SK-N-SH (cell line): ENCODE measurements at regions not wholly inside any gene's neighbourhood (a gene's known extent, or its start where the extent isn't known, plus 50 kb on each side); places are given as distances from the start of the nearest gene placed in this dataset.

Source experiments
- CTCF ChIP-seq: fragments of 200-600 bp; sonication (generic); IDR thresholded peaks from 2 replicates; pipeline ENCODE4 v1.6.1; 2017; ENCODE audit warnings: antibody characterized with exemption, mild to moderate bottlenecking, moderate library complexity
- ELF1 ChIP-seq: IDR thresholded peaks from 2 replicates; pipeline ENCODE4 v1.4.0; 2012
- EP300 ChIP-seq, 2 experiments: IDR thresholded peaks; 2 replicates each; pipeline versions ENCODE4 v1.4.0 to v1.6.1; 2012; ENCODE audit warnings: borderline replicate concordance in 1 of 2, low read depth in 1 of 2, low read length in 1 of 2
- EZH2phosphoT487 ChIP-seq: fragments of 200-600 bp; sonication (generic); IDR thresholded peaks from 2 replicates; pipeline ENCODE4 v1.6.1; 2017; ENCODE audit warnings: low read depth, mixed run types, mild to moderate bottlenecking, antibody characterized with exemption, moderate library complexity, borderline replicate concordance
- FOXM1 ChIP-seq: IDR thresholded peaks from 2 replicates; pipeline ENCODE4 v1.4.0; 2012; ENCODE audit warnings: low read depth, mild to moderate bottlenecking
- MAX ChIP-seq: IDR thresholded peaks from 2 replicates; pipeline ENCODE4 v1.4.0; 2012; ENCODE audit warnings: low read depth
- MXI1 ChIP-seq: IDR thresholded peaks from 2 replicates; pipeline ENCODE4 v1.6.1; 2012; ENCODE audit warnings: mild to moderate bottlenecking, low read depth, low read length, improper control_type of control experiment
- POLR2AphosphoS5 ChIP-seq: IDR thresholded peaks from 2 replicates; pipeline ENCODE4 v1.6.1; 2012; ENCODE audit warnings: low read depth, low read length
- REST ChIP-seq: IDR thresholded peaks from 2 replicates; pipeline ENCODE4 v1.6.1; 2012; ENCODE audit warnings: mild to moderate bottlenecking, low read depth, low read length, moderate library complexity
- SIN3A ChIP-seq: IDR thresholded peaks from 2 replicates; pipeline ENCODE4 v1.6.1; 2012; ENCODE audit warnings: low read depth, mild to moderate bottlenecking, low read length, moderate library complexity, borderline replicate concordance
- SMC3 ChIP-seq: IDR thresholded peaks from 2 replicates; pipeline ENCODE4 v1.6.1; 2012; ENCODE audit warnings: low read depth, low read length, improper control_type of control experiment
- TAF1 ChIP-seq: IDR thresholded peaks from 2 replicates; pipeline ENCODE4 v1.6.1; 2012; ENCODE audit warnings: low read depth, mild to moderate bottlenecking, low read length, moderate library complexity, borderline replicate concordance
- USF2 ChIP-seq: fragments of 150-350 bp; IDR thresholded peaks from 2 replicates; pipeline ENCODE4 v1.6.1; 2017; ENCODE audit warnings: antibody characterized with exemption, low read length, low read depth, borderline replicate concordance

GRCh38 chr22:22720201-22720723 is 75.8 kb downstream of the GGTLC2 start:
- TF ChIP-seq CTCF (peak; percentile 57), FOXM1 (no peak), MAX (no peak), TAF1 (no peak), USF2 (no peak), SMC3 (peak; percentile 11; the same call in 1 of the 2 replicates), POLR2AphosphoS5 (no peak), EP300 (IDR thresholded peaks at IDR 0.05; ENCODE audit: borderline replicate concordance in 1 of 2, low read depth in 1 of 2, low read length in 1 of 2) (no peak), MXI1 (no peak), REST (no peak), SIN3A (no peak), EZH2phosphoT487 (no peak), ELF1 (no peak)
